ENCODE measurements at regions not wholly inside any gene's neighbourhood (a gene's known extent, or its start where the extent isn't known, plus 50 kb on each side); places are given as distances from the start of the nearest gene placed in this dataset.

GRCh38 chr10:36783400-36783799 lies 342.0 kb upstream of the ANKRD30A start:
- no peaks in the 10 kb centered on the region for H3K9me3 ChIP-seq (ENCODE audit: control extremely low read depth in 1 of 5, control insufficient read depth in 4 of 5, insufficient read depth in 2 of 5, low read depth in 1 of 5, low read length in 4 of 5)
- H3K4me3 ChIP-seq (ENCODE audit: control insufficient read depth in 1 of 7, extremely low read depth in 1 of 7, insufficient read depth in 4 of 7, low read depth in 2 of 7, low read length in 6 of 7) = no peak overlapping the region
- no peaks in the 10 kb centered on the region for H3K27me3 ChIP-seq (replicated peaks in 2 of 5; ENCODE audit: control insufficient read depth in 4 of 5, insufficient read depth in 5 of 5, low read length in 4 of 5)
- POLR2A ChIA-PET = no interaction called here
- WGBS (ENCODE audit: insufficient coverage) = 95% methylated on average over 3 of the region's 5 CpGs
- no peak overlapping the region for H3K27ac ChIP-seq (ENCODE audit: insufficient read depth in 1 of 2, low read depth in 1 of 2, low read length in 2 of 2, poor library complexity in 1 of 2, severe bottlenecking in 2 of 2)
- CTCF ChIA-PET = interaction anchor here (0.8 kb wide), 1 partner anchor 11 kb away, joined by 3 read pairs; no protein-coding TSS in a partner anchor
- H3K4me1 ChIP-seq (ENCODE audit: control extremely low read depth in 1 of 4, control insufficient read depth in 4 of 4, insufficient read depth in 4 of 4, low read length in 3 of 4) = no peaks in the 10 kb centered on the region
- H3K36me3 ChIP-seq (ENCODE audit: control insufficient read depth in 4 of 4, insufficient read depth in 4 of 4, low read length in 3 of 4) = no peaks in the 10 kb centered on the region
- no peak for DNase-seq

GRCh38 chr10:36781570-36781969 lies 343.8 kb upstream of the ANKRD30A start:
- DNase-seq = no peak
- CTCF ChIA-PET = interaction anchor here (3.2 kb wide), 1 partner anchor 1147 kb away, joined by 24 read pairs; no protein-coding TSS in a partner anchor

GRCh38 chr10:36780158-36780557 lies 345.2 kb upstream of the ANKRD30A start:
- ChIA-PET CTCF (interaction anchor here (2.1 to 3.2 kb wide), 2 partner anchors 1142 to 1145 kb away, joined by 8 to 24 read pairs; no protein-coding TSS in a partner anchor), POLR2A (no interaction called here)
- no peaks in the 10 kb centered on the region for H3K36me3 ChIP-seq (ENCODE audit: control insufficient read depth in 4 of 4, insufficient read depth in 4 of 4, low read length in 3 of 4)
- DNase-seq = no peak
- WGBS (ENCODE audit: insufficient coverage) = 86% methylated on average over 3 of the region's 6 CpGs
- no peak overlapping the region for H3K4me3 ChIP-seq (ENCODE audit: control insufficient read depth in 1 of 7, extremely low read depth in 1 of 7, insufficient read depth in 4 of 7, low read depth in 2 of 7, low read length in 6 of 7)
- no peaks in the 10 kb centered on the region for H3K4me1 ChIP-seq (ENCODE audit: control extremely low read depth in 1 of 4, control insufficient read depth in 4 of 4, insufficient read depth in 4 of 4, low read length in 3 of 4)
- no peak overlapping the region for H3K27ac ChIP-seq (ENCODE audit: insufficient read depth in 1 of 2, low read depth in 1 of 2, low read length in 2 of 2, poor library complexity in 1 of 2, severe bottlenecking in 2 of 2)
- H3K27me3 ChIP-seq (replicated peaks in 2 of 5; ENCODE audit: control insufficient read depth in 4 of 5, insufficient read depth in 5 of 5, low read length in 4 of 5) = no peaks in the 10 kb centered on the region
- H3K9me3 ChIP-seq (ENCODE audit: control extremely low read depth in 1 of 5, control insufficient read depth in 4 of 5, insufficient read depth in 2 of 5, low read depth in 1 of 5, low read length in 4 of 5) = no peaks in the 10 kb centered on the region

More at GRCh38 chr10:36781570-36781969, 343.8 kb upstream of the ANKRD30A start:
- no peaks in the 10 kb centered on the region for H3K27me3 ChIP-seq (replicated peaks in 2 of 5; ENCODE audit: control insufficient read depth in 4 of 5, insufficient read depth in 5 of 5, low read length in 4 of 5)
- no peaks in the 10 kb centered on the region for H3K4me1 ChIP-seq (ENCODE audit: control extremely low read depth in 1 of 4, control insufficient read depth in 4 of 4, insufficient read depth in 4 of 4, low read length in 3 of 4)
- no peak overlapping the region for H3K27ac ChIP-seq (ENCODE audit: insufficient read depth in 1 of 2, low read depth in 1 of 2, low read length in 2 of 2, poor library complexity in 1 of 2, severe bottlenecking in 2 of 2)
- WGBS (ENCODE audit: insufficient coverage) = 77% methylated on average over 3 of the region's 5 CpGs
- H3K36me3 ChIP-seq (ENCODE audit: control insufficient read depth in 4 of 4, insufficient read depth in 4 of 4, low read length in 3 of 4) = no peaks in the 10 kb centered on the region
- H3K4me3 ChIP-seq (ENCODE audit: control insufficient read depth in 1 of 7, extremely low read depth in 1 of 7, insufficient read depth in 4 of 7, low read depth in 2 of 7, low read length in 6 of 7) = no peak overlapping the region
- no peaks in the 10 kb centered on the region for H3K9me3 ChIP-seq (ENCODE audit: control extremely low read depth in 1 of 5, control insufficient read depth in 4 of 5, insufficient read depth in 2 of 5, low read depth in 1 of 5, low read length in 4 of 5)
- POLR2A ChIA-PET = no interaction called here

- no CpG with 5 or more reads among the region's 2 CpGs for WGBS (ENCODE audit: insufficient coverage)
- peak; percentile 22 to 48 (median 42) for DNase-seq
- no peaks in the 10 kb centered on the region for H3K4me1 ChIP-seq (ENCODE audit: control extremely low read depth in 1 of 4, control insufficient read depth in 4 of 4, insufficient read depth in 4 of 4, low read length in 3 of 4)
- H3K27me3 ChIP-seq (replicated peaks in 2 of 5; ENCODE audit: control insufficient read depth in 4 of 5, insufficient read depth in 5 of 5, low read length in 4 of 5) = no peaks in the 10 kb centered on the region
- H3K36me3 ChIP-seq (ENCODE audit: control insufficient read depth in 4 of 4, insufficient read depth in 4 of 4, low read length in 3 of 4) = no peaks in the 10 kb centered on the region
- no peak overlapping the region for H3K4me3 ChIP-seq (ENCODE audit: control insufficient read depth in 1 of 7, extremely low read depth in 1 of 7, insufficient read depth in 4 of 7, low read depth in 2 of 7, low read length in 6 of 7)
- no peaks in the 10 kb centered on the region for H3K9me3 ChIP-seq (ENCODE audit: control extremely low read depth in 1 of 5, control insufficient read depth in 4 of 5, insufficient read depth in 2 of 5, low read depth in 1 of 5, low read length in 4 of 5)
- ChIA-PET CTCF (interaction anchor here (0.7 to 3.2 kb wide), 6 partner anchors 9 to 1144 kb away, joined by 3 to 24 read pairs (median 4); no protein-coding TSS in a partner anchor), POLR2A (no interaction called here)
- H3K27ac ChIP-seq (ENCODE audit: insufficient read depth in 1 of 2, low read depth in 1 of 2, low read length in 2 of 2, poor library complexity in 1 of 2, severe bottlenecking in 2 of 2) = no peak overlapping the region
Measured at GRCh38 chr10:36779238-36779846, 346.1 kb upstream of the ANKRD30A start.

GRCh38 chr10:36778651-36779050 lies 346.7 kb upstream of the ANKRD30A start:
- Histone ChIP-seq H3K9me3 (ENCODE audit: control extremely low read depth in 1 of 5, control insufficient read depth in 4 of 5, insufficient read depth in 2 of 5, low read depth in 1 of 5, low read length in 4 of 5) (no peaks in the 10 kb centered on the region), H3K27me3 (replicated peaks in 2 of 5; ENCODE audit: control insufficient read depth in 4 of 5, insufficient read depth in 5 of 5, low read length in 4 of 5) (no peaks in the 10 kb centered on the region), H3K4me3 (ENCODE audit: control insufficient read depth in 1 of 7, extremely low read depth in 1 of 7, insufficient read depth in 4 of 7, low read depth in 2 of 7, low read length in 6 of 7) (no peak overlapping the region), H3K27ac (ENCODE audit: insufficient read depth in 1 of 2, low read depth in 1 of 2, low read length in 2 of 2, poor library complexity in 1 of 2, severe bottlenecking in 2 of 2) (no peak overlapping the region), H3K36me3 (ENCODE audit: control insufficient read depth in 4 of 4, insufficient read depth in 4 of 4, low read length in 3 of 4) (no peaks in the 10 kb centered on the region), H3K4me1 (ENCODE audit: control extremely low read depth in 1 of 4, control insufficient read depth in 4 of 4, insufficient read depth in 4 of 4, low read length in 3 of 4) (no peaks in the 10 kb centered on the region)
- ChIA-PET POLR2A (interaction anchor here (0.6 kb wide), 1 partner anchor 860 kb away, joined by 6 read pairs; no protein-coding TSS in a partner anchor), CTCF (interaction anchor here (0.6 to 3.2 kb wide), 4 partner anchors 16 to 1144 kb away, joined by 3 to 24 read pairs (median 6); no protein-coding TSS in a partner anchor)
- DNase-seq = no peak

- WGBS (ENCODE audit: insufficient coverage) = no CpG with 5 or more reads among the region's 2 CpGs
- H3K27me3 ChIP-seq (replicated peaks in 2 of 5; ENCODE audit: control insufficient read depth in 4 of 5, insufficient read depth in 5 of 5, low read length in 4 of 5) = no peaks in the 10 kb centered on the region
- no peaks in the 10 kb centered on the region for H3K36me3 ChIP-seq (ENCODE audit: control insufficient read depth in 4 of 4, insufficient read depth in 4 of 4, low read length in 3 of 4)
Measured at GRCh38 chr10:36773652-36774051, 351.7 kb upstream of the ANKRD30A start.

GRCh38 chr10:36771725-36772124 lies 353.7 kb upstream of the ANKRD30A start:
- H3K4me1 ChIP-seq (ENCODE audit: control extremely low read depth in 1 of 4, control insufficient read depth in 4 of 4, insufficient read depth in 4 of 4, low read length in 3 of 4) = no peaks in the 10 kb centered on the region
- ChIA-PET POLR2A (no interaction called here), CTCF (interaction anchor here (0.5 kb wide), 1 partner anchor 1710 kb away, joined by 3 read pairs; no protein-coding TSS in a partner anchor)
- no CpG with 5 or more reads among the region's 1 CpG for WGBS (ENCODE audit: insufficient coverage)
- H3K27me3 ChIP-seq (replicated peaks in 2 of 5; ENCODE audit: control insufficient read depth in 4 of 5, insufficient read depth in 5 of 5, low read length in 4 of 5) = no peaks in the 10 kb centered on the region
- H3K36me3 ChIP-seq (ENCODE audit: control insufficient read depth in 4 of 4, insufficient read depth in 4 of 4, low read length in 3 of 4) = no peaks in the 10 kb centered on the region
- H3K4me3 ChIP-seq (ENCODE audit: control insufficient read depth in 1 of 7, extremely low read depth in 1 of 7, insufficient read depth in 4 of 7, low read depth in 2 of 7, low read length in 6 of 7) = no peak overlapping the region
- H3K9me3 ChIP-seq (ENCODE audit: control extremely low read depth in 1 of 5, control insufficient read depth in 4 of 5, insufficient read depth in 2 of 5, low read depth in 1 of 5, low read length in 4 of 5) = no peaks in the 10 kb centered on the region
- no peak for DNase-seq
- no peak overlapping the region for H3K27ac ChIP-seq (ENCODE audit: insufficient read depth in 1 of 2, low read depth in 1 of 2, low read length in 2 of 2, poor library complexity in 1 of 2, severe bottlenecking in 2 of 2)

More at GRCh38 chr10:36773652-36774051, 351.7 kb upstream of the ANKRD30A start:
- no peak for DNase-seq
- no peak overlapping the region for H3K27ac ChIP-seq (ENCODE audit: insufficient read depth in 1 of 2, low read depth in 1 of 2, low read length in 2 of 2, poor library complexity in 1 of 2, severe bottlenecking in 2 of 2)
- H3K4me1 ChIP-seq (ENCODE audit: control extremely low read depth in 1 of 4, control insufficient read depth in 4 of 4, insufficient read depth in 4 of 4, low read length in 3 of 4) = no peaks in the 10 kb centered on the region
- H3K9me3 ChIP-seq (ENCODE audit: control extremely low read depth in 1 of 5, control insufficient read depth in 4 of 5, insufficient read depth in 2 of 5, low read depth in 1 of 5, low read length in 4 of 5) = no peaks in the 10 kb centered on the region
- ChIA-PET POLR2A (no interaction called here), CTCF (no interaction called here)
- H3K4me3 ChIP-seq (ENCODE audit: control insufficient read depth in 1 of 7, extremely low read depth in 1 of 7, insufficient read depth in 4 of 7, low read depth in 2 of 7, low read length in 6 of 7) = no peak overlapping the region
